ENCODE measurements at regions not wholly inside any gene's neighbourhood (a gene's known extent, or its start where the extent isn't known, plus 50 kb on each side); places are given as distances from the start of the nearest gene placed in this dataset.

DNA sequence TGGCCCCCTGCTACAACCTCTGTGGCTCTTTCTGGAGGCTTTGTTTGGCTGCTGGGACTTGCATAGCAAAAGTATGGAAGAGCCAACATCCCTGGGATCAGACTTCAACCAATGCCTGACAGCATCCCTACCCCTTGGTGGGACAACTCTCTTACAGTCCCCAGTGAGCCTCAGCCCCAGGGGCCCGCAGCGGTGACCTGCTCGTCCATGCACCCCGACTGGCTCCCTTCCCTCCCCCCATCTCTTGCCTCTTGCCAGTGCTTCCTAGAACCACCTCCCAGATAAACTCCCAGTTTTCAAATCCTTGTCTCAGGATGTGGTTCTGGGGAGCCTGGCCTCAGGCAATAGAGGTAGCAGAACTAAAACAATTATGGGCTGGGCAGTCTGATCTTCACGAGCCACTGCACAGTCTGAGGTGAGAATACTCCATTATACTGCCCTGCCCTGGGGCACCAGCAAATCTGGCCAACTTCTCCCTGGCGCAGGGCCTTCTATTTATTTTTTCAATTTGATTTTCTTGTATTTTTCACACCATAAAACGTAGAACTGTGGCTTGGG lies 86.6 kb upstream of the BRD7 start:
- no peak for DNase-seq
- no peak for ATAC-seq (ENCODE audit: insufficient read depth, low FRiP score)
- TF ChIP-seq, protein P1, sequence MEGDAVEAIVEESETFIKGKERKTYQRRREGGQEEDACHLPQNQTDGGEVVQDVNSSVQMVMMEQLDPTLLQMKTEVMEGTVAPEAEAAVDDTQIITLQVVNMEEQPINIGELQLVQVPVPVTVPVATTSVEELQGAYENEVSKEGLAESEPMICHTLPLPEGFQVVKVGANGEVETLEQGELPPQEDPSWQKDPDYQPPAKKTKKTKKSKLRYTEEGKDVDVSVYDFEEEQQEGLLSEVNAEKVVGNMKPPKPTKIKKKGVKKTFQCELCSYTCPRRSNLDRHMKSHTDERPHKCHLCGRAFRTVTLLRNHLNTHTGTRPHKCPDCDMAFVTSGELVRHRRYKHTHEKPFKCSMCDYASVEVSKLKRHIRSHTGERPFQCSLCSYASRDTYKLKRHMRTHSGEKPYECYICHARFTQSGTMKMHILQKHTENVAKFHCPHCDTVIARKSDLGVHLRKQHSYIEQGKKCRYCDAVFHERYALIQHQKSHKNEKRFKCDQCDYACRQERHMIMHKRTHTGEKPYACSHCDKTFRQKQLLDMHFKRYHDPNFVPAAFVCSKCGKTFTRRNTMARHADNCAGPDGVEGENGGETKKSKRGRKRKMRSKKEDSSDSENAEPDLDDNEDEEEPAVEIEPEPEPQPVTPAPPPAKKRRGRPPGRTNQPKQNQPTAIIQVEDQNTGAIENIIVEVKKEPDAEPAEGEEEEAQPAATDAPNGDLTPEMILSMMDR (IDR thresholded peaks at IDR 0.05; ENCODE audit: control extremely low read depth, extremely low read depth): no peak
- 76 to 81% methylated on average over 7 of the region's 7 CpGs for WGBS, 2 donors
- Histone ChIP-seq H3K36me3 (ENCODE audit: control insufficient read depth in 4 of 4, insufficient read depth in 4 of 4, low read length in 4 of 4) (no peaks in the 10 kb centered on the region), H3K4me3 (no peak overlapping the region), H3K9me3 (ENCODE audit: control insufficient read depth in 4 of 4, insufficient read depth in 3 of 4, low read length in 3 of 4) (peaks cover 0 to 2% (median 0%) of the 10 kb centered on the region in 4 donors), H3K27me3 (ENCODE audit: control insufficient read depth in 3 of 3, insufficient read depth in 3 of 3, low read length in 2 of 3) (no peaks in the 10 kb centered on the region), H3K27ac (ENCODE audit: low read depth in 1 of 2, low read length in 1 of 2) (no peak overlapping the region), H3K9ac (ENCODE audit: insufficient read depth in 1 of 2, low read length in 2 of 2) (no peak overlapping the region), H3K4me1 (ENCODE audit: control insufficient read depth in 5 of 5, insufficient read depth in 5 of 5, low read length in 5 of 5) (peaks cover 0 to 18% (median 0%) of the 10 kb centered on the region in 5 donors)

DNA sequence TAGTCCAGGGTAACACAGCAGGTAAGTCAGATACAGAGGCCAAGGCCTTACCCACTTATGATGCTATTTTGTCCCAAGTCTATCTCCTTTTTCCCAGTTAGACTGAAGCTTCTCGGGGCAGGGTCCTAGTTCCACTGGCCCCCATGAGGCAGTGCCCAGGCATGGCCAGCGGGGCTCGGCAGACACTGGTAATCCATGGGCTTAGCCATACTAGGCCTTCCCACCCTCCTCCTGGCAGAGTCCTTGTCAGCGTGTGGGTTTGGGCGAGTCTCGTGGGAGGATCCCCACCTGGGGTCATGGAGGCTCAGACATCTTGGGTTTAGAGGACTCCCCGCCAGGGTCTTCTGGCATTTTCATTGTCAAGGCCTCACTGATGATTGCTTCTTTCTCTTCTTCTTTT lies 84.7 kb upstream of the BRD7 start:
- TF ChIP-seq, protein P1 (IDR thresholded peaks at IDR 0.05; ENCODE audit: control extremely low read depth, extremely low read depth): no peak
- DNase-seq: no peak
- Histone ChIP-seq H3K4me1 (ENCODE audit: control insufficient read depth in 5 of 5, insufficient read depth in 5 of 5, low read length in 5 of 5) (peaks cover 0 to 3% (median 0%) of the 10 kb centered on the region in 5 donors), H3K27ac (ENCODE audit: low read depth in 1 of 2, low read length in 1 of 2) (no peak overlapping the region), H3K27me3 (ENCODE audit: control insufficient read depth in 3 of 3, insufficient read depth in 3 of 3, low read length in 2 of 3) (no peaks in the 10 kb centered on the region), H3K9me3 (ENCODE audit: control insufficient read depth in 4 of 4, insufficient read depth in 3 of 4, low read length in 3 of 4) (peaks cover 0 to 2% (median 0%) of the 10 kb centered on the region in 4 donors), H3K36me3 (ENCODE audit: control insufficient read depth in 4 of 4, insufficient read depth in 4 of 4, low read length in 4 of 4) (no peaks in the 10 kb centered on the region), H3K9ac (ENCODE audit: insufficient read depth in 1 of 2, low read length in 2 of 2) (no peak overlapping the region), H3K4me3 (no peak overlapping the region)
- WGBS, 2 donors: 95 to 96% methylated on average over 7 of the region's 7 CpGs
- no peak for ATAC-seq (ENCODE audit: insufficient read depth, low FRiP score)

DNA sequence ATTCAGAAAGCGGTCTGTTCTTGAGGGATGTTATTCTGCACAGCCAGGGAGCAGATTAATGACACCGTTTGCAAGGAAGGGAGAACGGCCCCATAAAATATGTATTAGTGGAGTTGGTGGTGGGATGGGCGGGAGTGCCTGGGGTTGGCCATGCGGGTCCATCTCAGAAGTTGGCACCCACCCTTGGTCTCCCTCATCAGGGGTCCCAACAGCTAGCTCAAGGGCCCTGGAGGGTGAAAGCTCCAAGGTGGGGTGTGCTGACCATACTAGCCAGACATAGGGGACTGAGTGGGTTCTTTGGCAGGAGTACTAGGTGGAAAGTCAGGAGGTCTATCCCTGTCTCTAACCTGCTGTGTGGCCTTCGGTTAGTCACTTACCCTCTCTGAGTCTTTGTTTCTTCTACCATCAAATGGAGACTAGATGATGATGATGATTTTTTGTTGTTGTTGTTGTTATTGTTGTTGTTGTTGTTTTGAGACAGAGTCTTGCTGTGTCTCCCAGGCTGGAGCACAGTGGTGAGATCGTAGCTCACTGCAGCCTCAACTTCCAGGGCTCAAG lies 83.2 kb upstream of the BRD7 start:
- ATAC-seq (ENCODE audit: insufficient read depth, low FRiP score) (no peak), DNase-seq (no peak)
- no peaks in the 10 kb centered on the region for H3K27me3 ChIP-seq (ENCODE audit: control insufficient read depth in 3 of 3, insufficient read depth in 3 of 3, low read length in 2 of 3)
- TF ChIP-seq, protein P1 (IDR thresholded peaks at IDR 0.05; ENCODE audit: control extremely low read depth, extremely low read depth): no peak
- no peaks in the 10 kb centered on the region for H3K36me3 ChIP-seq (ENCODE audit: control insufficient read depth in 4 of 4, insufficient read depth in 4 of 4, low read length in 4 of 4)
- no peak overlapping the region for H3K4me3 ChIP-seq
- peaks cover 0 to 2% (median 0%) of the 10 kb centered on the region in 4 donors for H3K9me3 ChIP-seq (ENCODE audit: control insufficient read depth in 4 of 4, insufficient read depth in 3 of 4, low read length in 3 of 4)
- H3K4me1 ChIP-seq (ENCODE audit: control insufficient read depth in 5 of 5, insufficient read depth in 5 of 5, low read length in 5 of 5): no peaks in the 10 kb centered on the region
- H3K27ac ChIP-seq (ENCODE audit: low read depth in 1 of 2, low read length in 1 of 2): no peak overlapping the region
- WGBS, 2 donors: 89 to 90% methylated on average over 7 of the region's 7 CpGs
- no peak overlapping the region for H3K9ac ChIP-seq (ENCODE audit: insufficient read depth in 1 of 2, low read length in 2 of 2)

DNA sequence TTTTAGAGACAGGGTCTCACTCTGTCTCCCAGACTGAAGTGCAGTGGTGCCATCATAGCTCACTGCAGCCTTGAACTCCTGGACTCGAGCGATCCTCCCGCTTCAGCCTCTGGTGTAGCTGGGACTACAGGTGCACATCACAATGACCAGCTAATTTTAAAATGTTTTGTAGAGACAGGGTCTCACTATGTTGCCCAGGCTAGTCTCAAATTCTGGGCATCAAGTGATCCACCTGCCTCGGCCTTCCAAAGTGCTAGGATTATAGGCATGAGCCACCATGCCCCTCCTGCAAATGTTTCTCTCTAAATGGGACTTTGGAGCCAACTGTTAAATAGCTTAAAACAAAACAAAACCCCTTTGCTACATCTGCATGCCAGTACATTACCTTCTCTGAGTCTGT lies 82.2 kb upstream of the BRD7 start:
- peaks cover 0 to 2% (median 0%) of the 10 kb centered on the region in 4 donors for H3K9me3 ChIP-seq (ENCODE audit: control insufficient read depth in 4 of 4, insufficient read depth in 3 of 4, low read length in 3 of 4)
- 95 to 98% methylated on average over 4 of the region's 4 CpGs for WGBS, 2 donors
- no peak for ATAC-seq (ENCODE audit: insufficient read depth, low FRiP score)
- no peaks in the 10 kb centered on the region for H3K4me1 ChIP-seq (ENCODE audit: control insufficient read depth in 5 of 5, insufficient read depth in 5 of 5, low read length in 5 of 5)
- H3K9ac ChIP-seq (ENCODE audit: insufficient read depth in 1 of 2, low read length in 2 of 2): no peak overlapping the region
- H3K36me3 ChIP-seq (ENCODE audit: control insufficient read depth in 4 of 4, insufficient read depth in 4 of 4, low read length in 4 of 4): no peaks in the 10 kb centered on the region
- no peak overlapping the region for H3K4me3 ChIP-seq
- no peak for DNase-seq
- H3K27me3 ChIP-seq (ENCODE audit: control insufficient read depth in 3 of 3, insufficient read depth in 3 of 3, low read length in 2 of 3): no peaks in the 10 kb centered on the region
- TF ChIP-seq, protein P1 (IDR thresholded peaks at IDR 0.05; ENCODE audit: control extremely low read depth, extremely low read depth): no peak
- H3K27ac ChIP-seq (ENCODE audit: low read depth in 1 of 2, low read length in 1 of 2): no peak overlapping the region
